GM12878 (cell line): ENCODE measurements at regions not wholly inside any gene's neighbourhood (a gene's known extent, or its start where the extent isn't known, plus 50 kb on each side); places are given as distances from the start of the nearest gene placed in this dataset.

Experiments
- E2F8 ChIP-seq: fragments of 450-650 bp; IDR thresholded peaks from 2 replicates; pipeline ENCODE4 v1.6.1; 2018; ENCODE audit warnings: mild to moderate bottlenecking, low read depth, moderate library complexity; ENCODE audit not compliant: partially characterized antibody
- SMC3 ChIP-seq: IDR thresholded peaks from 2 replicates; pipeline ENCODE4 v1.6.1; 2011; ENCODE audit warnings: low read length, improper control_type of control experiment, borderline replicate concordance
- ZBTB40 ChIP-seq: fragments of 450-650 bp; IDR thresholded peaks from 2 replicates; pipeline ENCODE4 v1.6.1; 2016; ENCODE audit warnings: mild to moderate bottlenecking, moderate library complexity, borderline replicate concordance
- TF ChIP-seq, protein P1 (sequence below): fragments of 450-650 bp; IDR thresholded peaks from 2 replicates; pipeline ENCODE4 v1.6.1; 2017; ENCODE audit warnings: mild to moderate bottlenecking, low read depth, inconsistent platforms; ENCODE audit not compliant: poor library complexity, severe bottlenecking
- TF ChIP-seq, protein P2 (sequence below): fragments of 450-650 bp; formaldehyde crosslinking; IDR thresholded peaks from 2 replicates; pipeline ENCODE4 v1.5.0; 2022; ENCODE audit warnings: mild to moderate bottlenecking, missing genetic modification characterization
- TF ChIP-seq, protein P3 (sequence below): fragments of 450-650 bp; IDR thresholded peaks from 2 replicates; pipeline ENCODE4 v1.6.1; 2017; ENCODE audit warnings: mild to moderate bottlenecking, moderate library complexity

DNA sequence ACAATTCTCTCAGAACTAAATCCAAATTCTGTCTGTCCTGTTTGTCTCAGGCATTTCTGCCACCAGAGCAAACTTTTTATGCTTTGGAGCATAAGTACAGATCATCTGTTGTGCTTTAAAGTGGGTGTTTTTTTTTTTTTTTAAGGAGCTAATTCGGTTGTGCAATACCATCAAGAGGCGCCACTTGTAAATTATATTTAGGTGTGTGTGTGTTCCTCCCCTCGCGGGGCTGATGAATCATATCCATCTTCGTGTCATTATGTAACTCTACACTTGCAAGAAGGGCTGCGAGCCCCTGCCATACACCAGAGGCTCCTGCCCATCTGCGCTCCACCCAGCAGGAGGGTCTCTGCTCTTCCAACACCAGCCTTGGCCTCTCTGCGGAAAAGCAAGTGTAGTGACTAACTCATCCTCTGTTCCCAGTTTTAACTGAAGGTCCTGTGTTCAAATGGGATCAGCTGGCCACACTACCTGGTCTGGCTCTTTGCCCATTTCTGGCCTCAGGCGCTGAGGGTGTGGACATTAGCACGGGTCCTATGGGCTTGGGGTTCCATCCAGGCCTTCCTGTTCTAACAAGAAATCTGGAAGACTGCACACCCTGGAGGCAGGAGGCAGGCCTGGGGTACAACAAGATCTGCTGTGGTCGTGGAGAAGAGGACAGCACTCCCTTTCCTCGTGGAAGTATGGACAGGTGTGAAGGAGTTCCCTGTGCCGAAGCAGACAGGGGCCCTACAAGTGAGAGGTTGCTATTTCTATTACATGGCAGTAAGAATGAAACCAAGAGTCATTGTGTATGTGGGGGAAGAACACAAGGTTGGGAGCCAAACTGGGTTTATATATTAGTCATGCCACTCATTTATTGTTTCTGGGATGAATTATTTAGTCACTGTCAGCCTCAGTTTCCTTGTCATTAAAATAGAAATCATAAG, 96.1 kb upstream of the MBNL2 start (continued):
- TF ChIP-seq E2F8 (no peak), ZBTB40 (no peak), SMC3 (no peak)
- TF ChIP-seq, protein P1, sequence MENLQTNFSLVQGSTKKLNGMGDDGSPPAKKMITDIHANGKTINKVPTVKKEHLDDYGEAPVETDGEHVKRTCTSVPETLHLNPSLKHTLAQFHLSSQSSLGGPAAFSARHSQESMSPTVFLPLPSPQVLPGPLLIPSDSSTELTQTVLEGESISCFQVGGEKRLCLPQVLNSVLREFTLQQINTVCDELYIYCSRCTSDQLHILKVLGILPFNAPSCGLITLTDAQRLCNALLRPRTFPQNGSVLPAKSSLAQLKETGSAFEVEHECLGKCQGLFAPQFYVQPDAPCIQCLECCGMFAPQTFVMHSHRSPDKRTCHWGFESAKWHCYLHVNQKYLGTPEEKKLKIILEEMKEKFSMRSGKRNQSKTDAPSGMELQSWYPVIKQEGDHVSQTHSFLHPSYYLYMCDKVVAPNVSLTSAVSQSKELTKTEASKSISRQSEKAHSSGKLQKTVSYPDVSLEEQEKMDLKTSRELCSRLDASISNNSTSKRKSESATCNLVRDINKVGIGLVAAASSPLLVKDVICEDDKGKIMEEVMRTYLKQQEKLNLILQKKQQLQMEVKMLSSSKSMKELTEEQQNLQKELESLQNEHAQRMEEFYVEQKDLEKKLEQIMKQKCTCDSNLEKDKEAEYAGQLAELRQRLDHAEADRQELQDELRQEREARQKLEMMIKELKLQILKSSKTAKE = peak; percentile 67
- TF ChIP-seq, protein P2, sequence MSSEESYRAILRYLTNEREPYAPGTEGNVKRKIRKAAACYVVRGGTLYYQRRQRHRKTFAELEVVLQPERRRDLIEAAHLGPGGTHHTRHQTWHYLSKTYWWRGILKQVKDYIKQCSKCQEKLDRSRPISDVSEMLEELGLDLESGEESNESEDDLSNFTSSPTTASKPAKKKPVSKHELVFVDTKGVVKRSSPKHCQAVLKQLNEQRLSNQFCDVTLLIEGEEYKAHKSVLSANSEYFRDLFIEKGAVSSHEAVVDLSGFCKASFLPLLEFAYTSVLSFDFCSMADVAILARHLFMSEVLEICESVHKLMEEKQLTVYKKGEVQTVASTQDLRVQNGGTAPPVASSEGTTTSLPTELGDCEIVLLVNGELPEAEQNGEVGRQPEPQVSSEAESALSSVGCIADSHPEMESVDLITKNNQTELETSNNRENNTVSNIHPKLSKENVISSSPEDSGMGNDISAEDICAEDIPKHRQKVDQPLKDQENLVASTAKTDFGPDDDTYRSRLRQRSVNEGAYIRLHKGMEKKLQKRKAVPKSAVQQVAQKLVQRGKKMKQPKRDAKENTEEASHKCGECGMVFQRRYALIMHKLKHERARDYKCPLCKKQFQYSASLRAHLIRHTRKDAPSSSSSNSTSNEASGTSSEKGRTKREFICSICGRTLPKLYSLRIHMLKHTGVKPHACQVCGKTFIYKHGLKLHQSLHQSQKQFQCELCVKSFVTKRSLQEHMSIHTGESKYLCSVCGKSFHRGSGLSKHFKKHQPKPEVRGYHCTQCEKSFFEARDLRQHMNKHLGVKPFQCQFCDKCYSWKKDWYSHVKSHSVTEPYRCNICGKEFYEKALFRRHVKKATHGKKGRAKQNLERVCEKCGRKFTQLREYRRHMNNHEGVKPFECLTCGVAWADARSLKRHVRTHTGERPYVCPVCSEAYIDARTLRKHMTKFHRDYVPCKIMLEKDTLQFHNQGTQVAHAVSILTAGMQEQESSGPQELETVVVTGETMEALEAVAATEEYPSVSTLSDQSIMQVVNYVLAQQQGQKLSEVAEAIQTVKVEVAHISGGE (CRISPR knock-in tag) = no peak
- TF ChIP-seq, protein P3, sequence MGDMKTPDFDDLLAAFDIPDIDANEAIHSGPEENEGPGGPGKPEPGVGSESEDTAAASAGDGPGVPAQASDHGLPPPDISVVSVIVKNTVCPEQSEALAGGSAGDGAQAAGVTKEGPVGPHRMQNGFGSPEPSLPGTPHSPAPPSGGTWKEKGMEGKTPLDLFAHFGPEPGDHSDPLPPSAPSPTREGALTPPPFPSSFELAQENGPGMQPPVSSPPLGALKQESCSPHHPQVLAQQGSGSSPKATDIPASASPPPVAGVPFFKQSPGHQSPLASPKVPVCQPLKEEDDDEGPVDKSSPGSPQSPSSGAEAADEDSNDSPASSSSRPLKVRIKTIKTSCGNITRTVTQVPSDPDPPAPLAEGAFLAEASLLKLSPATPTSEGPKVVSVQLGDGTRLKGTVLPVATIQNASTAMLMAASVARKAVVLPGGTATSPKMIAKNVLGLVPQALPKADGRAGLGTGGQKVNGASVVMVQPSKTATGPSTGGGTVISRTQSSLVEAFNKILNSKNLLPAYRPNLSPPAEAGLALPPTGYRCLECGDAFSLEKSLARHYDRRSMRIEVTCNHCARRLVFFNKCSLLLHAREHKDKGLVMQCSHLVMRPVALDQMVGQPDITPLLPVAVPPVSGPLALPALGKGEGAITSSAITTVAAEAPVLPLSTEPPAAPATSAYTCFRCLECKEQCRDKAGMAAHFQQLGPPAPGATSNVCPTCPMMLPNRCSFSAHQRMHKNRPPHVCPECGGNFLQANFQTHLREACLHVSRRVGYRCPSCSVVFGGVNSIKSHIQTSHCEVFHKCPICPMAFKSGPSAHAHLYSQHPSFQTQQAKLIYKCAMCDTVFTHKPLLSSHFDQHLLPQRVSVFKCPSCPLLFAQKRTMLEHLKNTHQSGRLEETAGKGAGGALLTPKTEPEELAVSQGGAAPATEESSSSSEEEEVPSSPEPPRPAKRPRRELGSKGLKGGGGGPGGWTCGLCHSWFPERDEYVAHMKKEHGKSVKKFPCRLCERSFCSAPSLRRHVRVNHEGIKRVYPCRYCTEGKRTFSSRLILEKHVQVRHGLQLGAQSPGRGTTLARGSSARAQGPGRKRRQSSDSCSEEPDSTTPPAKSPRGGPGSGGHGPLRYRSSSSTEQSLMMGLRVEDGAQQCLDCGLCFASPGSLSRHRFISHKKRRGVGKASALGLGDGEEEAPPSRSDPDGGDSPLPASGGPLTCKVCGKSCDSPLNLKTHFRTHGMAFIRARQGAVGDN = no peak
